ENCODE measurements at regions not wholly inside any gene's neighbourhood (a gene's known extent, or its start where the extent isn't known, plus 50 kb on each side); places are given as distances from the start of the nearest gene placed in this dataset.

GRCh38 chr9:2465516-2465915 is 156.1 kb upstream of the VLDLR start:
- TF ChIP-seq, protein P1, sequence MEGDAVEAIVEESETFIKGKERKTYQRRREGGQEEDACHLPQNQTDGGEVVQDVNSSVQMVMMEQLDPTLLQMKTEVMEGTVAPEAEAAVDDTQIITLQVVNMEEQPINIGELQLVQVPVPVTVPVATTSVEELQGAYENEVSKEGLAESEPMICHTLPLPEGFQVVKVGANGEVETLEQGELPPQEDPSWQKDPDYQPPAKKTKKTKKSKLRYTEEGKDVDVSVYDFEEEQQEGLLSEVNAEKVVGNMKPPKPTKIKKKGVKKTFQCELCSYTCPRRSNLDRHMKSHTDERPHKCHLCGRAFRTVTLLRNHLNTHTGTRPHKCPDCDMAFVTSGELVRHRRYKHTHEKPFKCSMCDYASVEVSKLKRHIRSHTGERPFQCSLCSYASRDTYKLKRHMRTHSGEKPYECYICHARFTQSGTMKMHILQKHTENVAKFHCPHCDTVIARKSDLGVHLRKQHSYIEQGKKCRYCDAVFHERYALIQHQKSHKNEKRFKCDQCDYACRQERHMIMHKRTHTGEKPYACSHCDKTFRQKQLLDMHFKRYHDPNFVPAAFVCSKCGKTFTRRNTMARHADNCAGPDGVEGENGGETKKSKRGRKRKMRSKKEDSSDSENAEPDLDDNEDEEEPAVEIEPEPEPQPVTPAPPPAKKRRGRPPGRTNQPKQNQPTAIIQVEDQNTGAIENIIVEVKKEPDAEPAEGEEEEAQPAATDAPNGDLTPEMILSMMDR (IDR thresholded peaks at IDR 0.05): no peak
- no peak for TF ChIP-seq POLR2A (IDR thresholded peaks at IDR 0.05)
